IPS-15b (cell line): ENCODE measurements at regions not wholly inside any gene's neighbourhood (a gene's known extent, or its start where the extent isn't known, plus 50 kb on each side); places are given as distances from the start of the nearest gene placed in this dataset.

ENCODE experiments used
- H3K27me3 ChIP-seq: one replicate; pipeline ENCODE4 v1.6.1; 2013; ENCODE audit warnings: low read length; ENCODE audit not compliant: control insufficient read depth, insufficient read depth
- H3K36me3 ChIP-seq: one replicate; pipeline ENCODE4 v1.6.1; 2013; ENCODE audit warnings: low read length; ENCODE audit not compliant: control insufficient read depth, insufficient read depth
- H3K4me1 ChIP-seq: one replicate; pipeline ENCODE4 v1.6.1; 2013; ENCODE audit warnings: mild to moderate bottlenecking, low read length; ENCODE audit not compliant: control insufficient read depth, insufficient read depth
- H3K4me3 ChIP-seq: one replicate; pipeline ENCODE4 v1.5.1; 2013; ENCODE audit warnings: low read depth, low read length
- H3K9ac ChIP-seq: one replicate; pipeline ENCODE4 v1.6.1; 2013; ENCODE audit warnings: low read depth, mild to moderate bottlenecking, low read length
- H3K9me3 ChIP-seq: one replicate; pipeline ENCODE4 v1.6.1; 2013; ENCODE audit warnings: mild to moderate bottlenecking, low read length; ENCODE audit not compliant: control insufficient read depth, insufficient read depth

DNA sequence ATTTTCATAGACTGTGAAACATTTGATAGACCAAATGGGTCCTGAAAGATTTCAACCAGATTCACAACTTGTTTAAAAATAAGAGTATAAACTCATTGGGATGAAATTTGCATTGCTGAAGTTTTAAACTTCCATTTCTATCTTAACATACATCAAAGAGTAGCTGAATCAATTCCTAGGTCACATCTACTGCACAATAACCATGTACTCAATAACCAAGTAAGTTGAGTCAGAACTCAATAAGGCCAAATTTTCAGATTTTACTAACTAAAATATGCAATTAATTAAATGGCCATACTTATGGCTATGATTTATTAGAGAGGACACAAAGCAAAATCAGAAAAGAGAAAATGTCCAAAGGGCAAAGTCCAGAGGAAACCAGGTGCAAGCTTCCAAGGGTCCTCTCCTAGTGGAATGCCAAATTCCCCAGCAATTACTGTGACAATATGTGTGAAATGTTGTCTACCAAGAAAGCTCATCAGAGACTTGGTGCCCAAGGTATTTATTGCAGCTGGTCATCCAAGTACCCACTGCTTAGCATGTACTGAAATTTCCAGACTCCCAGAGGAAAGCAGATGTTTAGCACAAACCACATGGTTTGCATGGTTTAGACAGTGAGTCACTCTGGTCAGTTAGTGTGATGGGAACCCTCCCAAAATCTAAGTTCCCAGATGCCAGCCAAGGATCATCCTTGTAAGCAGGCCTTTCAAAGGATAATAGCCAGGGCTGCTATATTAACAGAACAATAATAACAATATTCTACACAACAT is 238.9 kb downstream of the IPMK start:
- Histone ChIP-seq H3K36me3 (no peaks in the 10 kb centered on the region), H3K9me3 (no peaks in the 10 kb centered on the region), H3K4me3 (no peak overlapping the region), H3K4me1 (no peaks in the 10 kb centered on the region), H3K9ac (no peak overlapping the region), H3K27me3 (no peaks in the 10 kb centered on the region)

DNA sequence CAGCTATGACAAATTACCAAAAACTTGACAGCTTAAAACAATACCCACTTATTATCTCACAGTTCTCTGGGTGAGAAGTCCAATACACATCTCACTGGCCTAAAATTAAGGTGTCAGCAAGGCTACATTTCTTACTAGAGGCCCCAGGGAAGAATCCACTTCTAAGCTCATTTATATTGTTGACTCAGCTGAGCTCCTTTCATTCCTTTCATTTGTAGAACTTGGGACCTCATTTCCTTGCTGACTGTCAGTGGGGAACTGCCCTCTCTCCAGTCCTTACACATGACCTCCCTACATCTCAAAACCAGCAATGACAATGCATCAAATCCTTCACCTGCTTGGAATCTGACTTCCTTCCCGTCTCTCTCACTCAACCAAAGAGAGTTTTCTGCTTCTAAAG is 240.3 kb downstream of the IPMK start:
- no peak overlapping the region for H3K4me3 ChIP-seq
- H3K9ac ChIP-seq: no peak overlapping the region
- H3K27me3 ChIP-seq: no peaks in the 10 kb centered on the region
- H3K9me3 ChIP-seq: no peaks in the 10 kb centered on the region
- H3K4me1 ChIP-seq: no peaks in the 10 kb centered on the region
- H3K36me3 ChIP-seq: no peaks in the 10 kb centered on the region

DNA sequence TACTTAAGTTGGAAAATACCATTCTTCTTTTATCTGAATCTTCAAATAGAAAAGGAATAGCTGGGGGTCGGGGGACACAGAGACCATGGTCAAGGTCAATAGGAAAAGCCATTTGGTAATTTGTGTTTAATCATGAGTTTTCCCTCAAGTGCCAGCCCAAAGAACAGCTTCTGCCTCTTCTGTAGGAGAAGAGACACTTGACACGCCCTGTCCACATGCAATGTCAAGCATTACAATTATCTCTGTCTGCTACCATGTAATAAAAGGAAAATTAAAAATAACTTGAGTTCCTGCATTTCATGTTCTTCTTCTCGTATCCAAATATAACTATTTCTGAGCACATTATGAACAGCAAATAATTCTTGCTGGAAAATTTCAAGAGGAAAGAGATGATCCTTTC is 241.7 kb downstream of the IPMK start:
- Histone ChIP-seq H3K36me3 (no peaks in the 10 kb centered on the region), H3K4me3 (no peak overlapping the region), H3K9me3 (peaks cover 3% of the 10 kb centered on the region), H3K4me1 (no peaks in the 10 kb centered on the region), H3K27me3 (no peaks in the 10 kb centered on the region), H3K9ac (no peak overlapping the region)

DNA sequence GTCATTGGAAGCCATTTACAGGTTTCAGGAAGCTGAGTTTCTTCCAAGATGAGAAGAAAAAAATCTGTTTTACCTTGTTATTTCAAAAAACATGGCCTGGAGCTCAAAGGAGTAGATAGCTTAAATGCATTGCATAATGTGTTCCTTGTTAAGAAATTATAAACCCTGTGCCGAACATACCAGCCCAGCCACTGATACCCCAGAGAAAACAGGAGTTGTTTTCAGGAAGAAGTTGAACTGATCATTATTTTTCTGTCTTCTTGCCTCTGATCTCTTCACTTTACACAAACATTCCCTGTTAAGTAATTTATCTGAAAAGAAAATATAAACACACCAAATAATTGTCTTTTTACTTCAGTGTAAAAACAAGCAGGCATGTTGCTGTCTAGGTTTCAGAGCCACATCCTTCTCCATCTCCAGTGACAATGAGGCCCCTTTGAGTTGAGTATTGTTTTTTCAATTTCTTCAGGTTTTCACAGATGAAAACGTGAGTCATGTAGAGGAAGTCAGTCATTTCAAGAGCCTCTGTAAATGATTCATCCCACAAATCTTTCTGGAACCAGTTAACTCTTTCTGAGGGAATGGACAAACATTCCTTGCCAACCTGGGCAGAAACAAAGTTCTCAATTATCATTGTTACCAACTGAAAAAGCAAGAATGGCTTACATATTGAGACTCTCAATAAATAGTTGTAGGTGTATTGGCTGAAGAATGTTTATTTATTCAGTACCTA is 244.2 kb downstream of the IPMK start:
- no peak overlapping the region for H3K4me3 ChIP-seq
- H3K27me3 ChIP-seq: no peaks in the 10 kb centered on the region
- no peak overlapping the region for H3K9ac ChIP-seq
- no peaks in the 10 kb centered on the region for H3K4me1 ChIP-seq
- H3K9me3 ChIP-seq: peaks cover 5% of the 10 kb centered on the region
- no peaks in the 10 kb centered on the region for H3K36me3 ChIP-seq

DNA sequence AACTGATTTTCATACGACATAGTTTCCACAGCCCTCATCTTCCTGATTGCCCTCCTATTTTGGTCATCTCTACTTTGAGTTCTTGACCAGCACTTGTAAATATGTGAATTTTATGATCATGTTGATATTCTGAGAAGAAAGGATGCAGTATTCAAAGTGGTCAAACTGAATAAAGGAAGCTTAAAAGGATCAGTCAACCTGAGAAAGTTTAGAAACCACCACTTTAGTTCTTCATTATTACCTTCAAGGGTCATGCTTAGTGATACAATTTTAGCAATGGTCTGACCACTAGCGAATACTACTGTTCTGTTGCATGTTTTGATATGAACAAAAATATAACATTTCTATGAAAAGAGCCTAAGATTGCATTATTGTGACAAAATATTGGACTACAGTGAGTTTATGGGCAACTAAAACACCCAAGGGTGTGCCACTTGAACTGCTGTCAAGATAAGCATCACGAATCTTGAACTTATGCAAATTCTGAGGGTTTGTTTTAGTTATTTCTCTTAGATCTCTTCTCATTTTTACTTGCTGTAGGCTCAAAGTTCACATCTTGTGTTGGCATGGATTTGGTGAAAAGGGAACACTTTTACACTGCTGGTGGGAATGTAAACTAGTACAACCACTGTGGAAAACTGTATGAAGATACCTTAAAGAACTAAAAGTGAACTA is 247.7 kb downstream of the IPMK start:
- no peaks in the 10 kb centered on the region for H3K36me3 ChIP-seq
- H3K27me3 ChIP-seq: no peaks in the 10 kb centered on the region
- no peak overlapping the region for H3K9ac ChIP-seq
- H3K4me3 ChIP-seq: no peak overlapping the region
- no peaks in the 10 kb centered on the region for H3K4me1 ChIP-seq
- peaks cover 5% of the 10 kb centered on the region for H3K9me3 ChIP-seq

DNA sequence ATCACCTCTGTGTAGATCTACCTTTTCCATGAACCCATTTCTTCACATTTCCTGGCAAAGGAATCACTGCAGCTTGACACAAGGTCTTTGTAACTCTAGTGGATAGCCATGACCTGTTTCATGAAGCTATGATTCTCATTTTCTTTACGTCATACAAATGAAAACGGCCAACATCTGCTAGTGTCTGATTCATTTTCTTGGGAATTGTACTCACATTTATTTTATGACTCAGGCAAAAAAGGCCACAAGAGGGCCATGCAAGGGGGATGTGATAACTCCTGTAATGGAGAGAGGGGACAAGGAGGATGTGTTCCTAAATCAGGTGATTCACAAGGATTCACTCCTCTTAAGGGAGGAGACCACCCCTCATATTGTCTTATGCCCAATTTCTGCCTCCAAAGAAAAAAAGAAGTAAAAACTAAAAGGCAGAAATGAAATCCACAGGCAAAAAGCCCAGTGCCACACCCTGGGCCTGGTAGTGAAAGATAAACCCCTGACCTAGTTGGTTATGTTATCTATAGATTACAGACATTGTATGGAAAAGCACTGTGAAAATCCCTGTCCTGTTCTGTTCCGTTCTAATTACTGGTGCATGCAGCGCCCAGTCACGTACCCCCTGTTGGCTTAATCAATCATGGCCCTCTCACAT is 249.9 kb downstream of the IPMK start:
- Histone ChIP-seq H3K36me3 (no peaks in the 10 kb centered on the region), H3K4me3 (no peak overlapping the region), H3K9ac (no peak overlapping the region), H3K4me1 (no peaks in the 10 kb centered on the region), H3K27me3 (no peaks in the 10 kb centered on the region), H3K9me3 (peaks cover 5% of the 10 kb centered on the region)

DNA sequence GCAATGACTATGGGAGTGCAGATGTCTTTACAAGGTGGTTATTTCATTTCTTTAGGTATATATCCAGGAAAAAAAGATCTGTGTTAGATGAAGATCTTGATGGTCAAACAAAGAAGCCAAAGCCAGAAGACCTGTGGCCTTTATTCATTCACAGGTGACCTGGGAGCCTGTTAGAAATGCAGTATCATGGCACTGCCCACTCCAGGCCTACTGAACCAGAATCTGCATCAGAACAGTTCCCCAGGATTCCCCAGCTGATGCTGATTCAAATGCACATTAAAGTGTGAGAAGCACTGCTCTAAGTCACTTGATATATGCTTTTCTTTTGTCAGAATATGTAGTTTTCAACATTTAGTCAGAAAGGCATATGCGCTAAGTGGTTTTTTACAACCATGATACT is 251.1 kb downstream of the IPMK start:
- no peaks in the 10 kb centered on the region for H3K27me3 ChIP-seq
- H3K4me1 ChIP-seq: peaks cover 1% of the 10 kb centered on the region
- H3K9ac ChIP-seq: no peak overlapping the region
- peaks cover 5% of the 10 kb centered on the region for H3K9me3 ChIP-seq
- no peak overlapping the region for H3K4me3 ChIP-seq
- no peaks in the 10 kb centered on the region for H3K36me3 ChIP-seq

DNA sequence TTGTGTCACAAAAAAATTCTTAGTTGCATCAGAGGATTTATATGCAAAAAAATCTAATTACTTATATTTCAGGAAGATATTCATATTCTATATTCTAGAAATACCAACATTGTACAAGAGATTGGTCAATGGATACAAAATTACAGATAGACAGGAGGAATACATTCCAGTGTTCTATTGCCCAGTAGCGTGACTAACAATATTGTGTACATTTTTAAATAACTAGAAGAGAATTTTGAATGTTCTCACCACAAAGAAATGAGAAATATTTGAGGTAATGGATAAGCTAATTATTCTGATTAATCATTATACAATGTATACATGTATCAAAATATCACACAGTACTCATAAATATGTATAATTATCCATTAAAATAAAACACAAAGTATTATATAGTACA is 253.3 kb downstream of the IPMK start:
- no peaks in the 10 kb centered on the region for H3K27me3 ChIP-seq
- H3K9me3 ChIP-seq: no peaks in the 10 kb centered on the region
- no peak overlapping the region for H3K9ac ChIP-seq
- peaks cover 3% of the 10 kb centered on the region for H3K4me1 ChIP-seq
- no peak overlapping the region for H3K4me3 ChIP-seq
- H3K36me3 ChIP-seq: no peaks in the 10 kb centered on the region

DNA sequence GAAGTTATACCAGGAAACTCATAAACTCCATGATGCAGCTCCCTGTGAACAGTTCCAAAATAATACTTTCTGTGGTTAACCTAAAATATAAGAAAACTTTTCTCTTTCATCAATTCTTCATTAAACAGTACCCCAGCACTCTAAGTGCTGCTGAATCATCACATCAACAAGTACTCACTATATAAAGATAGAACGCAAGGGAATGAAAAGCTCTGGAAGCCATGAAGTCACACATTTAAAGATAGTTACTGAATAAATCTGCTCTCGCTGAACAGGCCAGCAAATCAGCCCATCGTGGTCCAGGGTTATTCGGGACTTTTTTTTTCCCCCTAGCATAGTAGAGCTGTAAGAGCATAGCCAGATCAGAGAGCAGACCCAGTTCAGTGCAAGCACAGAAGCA is 254.3 kb downstream of the IPMK start:
- H3K36me3 ChIP-seq: no peaks in the 10 kb centered on the region
- no peaks in the 10 kb centered on the region for H3K27me3 ChIP-seq
- no peaks in the 10 kb centered on the region for H3K9me3 ChIP-seq
- peaks cover 3% of the 10 kb centered on the region for H3K4me1 ChIP-seq
- no peak overlapping the region for H3K4me3 ChIP-seq
- no peak overlapping the region for H3K9ac ChIP-seq

DNA sequence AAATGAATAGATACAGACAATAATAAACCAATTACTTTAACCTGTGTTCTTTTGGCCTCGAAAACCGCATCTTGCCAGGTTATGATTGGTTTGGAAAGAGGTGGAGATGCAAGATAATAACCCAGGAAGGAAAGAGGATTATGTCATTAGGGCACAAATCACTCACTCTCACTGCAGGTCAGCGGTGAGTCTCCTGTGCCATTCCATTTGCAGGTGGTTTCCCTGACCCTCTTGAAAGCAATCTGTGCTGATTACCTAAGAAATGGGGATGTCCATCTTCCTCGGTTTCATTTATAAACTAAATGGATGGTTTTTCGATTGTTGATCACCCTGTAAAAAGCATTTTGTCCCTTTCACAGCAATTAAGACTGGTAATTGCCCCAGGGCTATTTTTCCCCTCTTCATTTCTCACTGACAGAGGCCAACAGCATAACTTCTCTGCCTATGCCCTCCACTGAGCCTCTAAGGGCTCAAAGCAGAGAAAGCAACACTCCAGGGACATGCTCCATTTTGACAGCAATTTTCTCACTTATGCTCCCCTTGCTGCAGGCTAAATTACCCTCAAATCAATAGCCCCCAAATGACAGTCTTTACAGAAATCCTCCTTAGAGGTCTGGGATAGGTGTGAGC is 257.5 kb downstream of the IPMK start:
- Histone ChIP-seq H3K4me3 (no peak overlapping the region), H3K9ac (no peak overlapping the region), H3K36me3 (no peaks in the 10 kb centered on the region), H3K27me3 (no peaks in the 10 kb centered on the region), H3K4me1 (peaks cover 3% of the 10 kb centered on the region), H3K9me3 (no peaks in the 10 kb centered on the region)

DNA sequence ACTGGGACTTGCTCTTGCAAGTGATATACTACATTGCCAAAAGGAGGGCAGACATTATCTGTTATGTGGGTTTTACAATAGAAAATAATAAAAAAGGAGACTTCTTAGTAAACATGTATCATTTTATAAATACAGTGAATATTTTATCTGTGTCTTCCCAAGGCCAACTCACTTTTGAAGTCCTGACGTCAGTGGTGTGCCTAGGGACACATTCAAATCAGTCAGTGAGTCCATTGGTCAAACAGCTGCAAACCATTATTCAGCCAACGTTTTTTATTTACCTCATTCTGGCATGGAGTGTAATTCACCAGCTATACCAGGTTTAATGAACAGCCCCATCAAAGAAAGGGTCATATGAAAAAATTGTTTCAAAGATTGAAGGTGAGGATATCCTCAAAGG is 263.7 kb downstream of the IPMK start:
- H3K9ac ChIP-seq: no peak overlapping the region
- H3K4me3 ChIP-seq: no peak overlapping the region
- H3K27me3 ChIP-seq: no peaks in the 10 kb centered on the region
- H3K4me1 ChIP-seq: no peaks in the 10 kb centered on the region
- no peaks in the 10 kb centered on the region for H3K36me3 ChIP-seq
- no peaks in the 10 kb centered on the region for H3K9me3 ChIP-seq
